Putamen (tissue), 1 donor: ENCODE measurements at regions not wholly inside any gene's neighbourhood (a gene's known extent, or its start where the extent isn't known, plus 50 kb on each side); places are given as distances from the start of the nearest gene placed in this dataset.

ENCODE experiments used
- DNase-seq: peaks from one replicate; pipeline ENCODE4 v3.0.0-alpha.2; 2016; ENCODE audit warnings: low spot score

DNA sequence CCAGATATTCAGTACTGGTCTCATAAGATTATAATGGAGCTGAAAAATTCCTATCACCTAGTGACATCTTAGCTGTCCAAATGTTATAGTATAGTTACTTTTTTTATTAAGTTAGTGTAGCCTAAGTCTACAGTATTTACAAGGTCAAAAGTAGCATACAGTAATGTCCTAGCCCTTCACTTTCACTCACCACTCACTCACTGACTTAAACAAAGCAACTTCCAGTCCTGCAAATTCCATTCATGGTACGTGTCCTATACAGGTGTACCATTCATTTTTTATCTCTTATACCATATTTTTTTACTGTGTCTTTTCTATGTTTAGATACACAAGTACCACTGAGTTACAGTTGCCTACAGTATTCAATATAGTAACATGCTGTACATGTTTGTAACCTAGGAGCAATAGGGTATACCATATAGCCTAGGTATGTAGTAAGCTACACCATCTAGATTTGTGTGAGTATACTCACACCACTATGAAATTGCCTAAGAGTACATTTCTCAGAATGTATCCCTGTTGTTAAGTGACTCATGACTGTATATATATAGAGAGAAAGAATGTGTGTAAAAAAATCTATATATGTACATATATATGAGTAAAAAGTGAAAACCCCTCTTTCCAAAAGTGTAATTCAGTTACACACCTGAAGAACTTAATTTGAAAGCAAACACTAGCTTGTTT, 234.8 kb upstream of the WWC1 start:
- no peak for DNase-seq

DNA sequence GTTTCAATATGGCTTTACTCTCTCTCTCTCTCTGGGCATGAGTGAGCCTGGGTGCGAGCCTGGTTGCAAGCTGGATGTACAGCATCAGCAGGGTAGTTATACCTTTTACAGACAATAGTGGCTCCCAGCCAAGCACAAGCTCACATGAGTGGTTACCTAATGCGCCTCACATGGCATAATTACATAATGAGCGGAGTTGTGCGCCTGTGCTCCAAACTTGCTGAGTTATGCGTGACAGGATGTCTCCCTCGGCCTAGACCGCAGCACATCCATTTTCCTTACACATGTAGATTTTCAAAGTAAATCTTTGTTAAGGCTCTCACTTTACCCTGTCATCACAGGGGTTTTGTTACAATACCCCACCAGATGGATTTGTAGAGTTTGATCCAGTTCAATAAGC, 233.5 kb upstream of the WWC1 start:
- DNase-seq: no peak

DNA sequence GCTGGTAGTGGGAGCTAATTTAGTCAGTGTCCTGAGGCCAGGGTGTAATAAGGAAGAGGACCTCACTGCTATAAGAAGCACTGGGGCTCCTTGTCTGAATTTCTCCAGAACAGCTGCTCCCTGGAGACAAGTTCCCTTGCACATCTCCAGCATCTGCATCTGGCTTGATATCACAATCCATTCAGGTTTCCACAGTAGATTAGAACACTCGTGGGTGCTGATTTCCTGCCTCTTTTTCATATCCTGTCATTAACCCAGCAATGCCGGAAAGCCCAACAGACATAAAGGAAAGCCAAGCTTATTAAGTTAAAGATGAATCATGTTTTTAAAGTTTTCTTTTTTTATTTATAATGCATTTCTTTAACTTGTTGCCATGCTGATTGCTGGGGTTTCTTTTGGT, 232.3 kb upstream of the WWC1 start:
- no peak for DNase-seq

DNA sequence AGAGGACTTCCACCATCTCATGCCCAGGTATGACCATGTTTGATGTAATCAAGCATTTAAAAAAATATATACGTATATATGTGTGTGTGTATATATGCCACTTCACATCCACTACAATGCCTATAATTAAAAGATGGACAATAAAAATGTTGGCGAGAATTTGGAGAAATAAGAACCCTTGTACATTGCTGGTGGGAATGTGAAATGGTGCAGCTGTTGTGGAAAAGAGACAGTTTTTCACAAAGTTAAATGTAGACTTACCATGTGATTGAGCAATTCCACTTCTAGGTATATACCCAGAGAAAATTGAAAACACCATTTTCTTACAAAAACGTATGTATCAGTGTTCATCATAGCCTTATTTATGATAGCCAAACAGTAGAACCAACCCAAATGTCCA, 229.2 kb upstream of the WWC1 start:
- DNase-seq: no peak

DNA sequence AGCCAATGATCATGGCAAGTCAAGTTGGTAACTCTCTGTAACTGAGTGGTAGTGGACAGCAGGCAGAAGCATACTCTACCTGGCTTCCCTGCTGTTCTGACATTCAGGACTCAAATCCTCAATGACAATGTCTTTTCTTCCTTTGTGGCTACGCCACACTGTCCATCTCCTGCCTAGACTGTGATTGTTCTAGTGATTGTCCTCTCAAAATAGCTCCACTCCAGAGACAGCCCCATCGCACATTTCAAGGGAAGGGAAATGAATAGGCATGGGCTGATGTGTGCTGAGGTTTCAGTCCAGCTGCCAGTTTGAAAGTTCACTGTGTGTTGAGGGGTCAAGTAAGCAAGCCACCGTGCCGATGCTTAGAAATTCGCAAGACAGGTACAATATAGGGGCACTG, 227.0 kb upstream of the WWC1 start:
- no peak for DNase-seq

DNA sequence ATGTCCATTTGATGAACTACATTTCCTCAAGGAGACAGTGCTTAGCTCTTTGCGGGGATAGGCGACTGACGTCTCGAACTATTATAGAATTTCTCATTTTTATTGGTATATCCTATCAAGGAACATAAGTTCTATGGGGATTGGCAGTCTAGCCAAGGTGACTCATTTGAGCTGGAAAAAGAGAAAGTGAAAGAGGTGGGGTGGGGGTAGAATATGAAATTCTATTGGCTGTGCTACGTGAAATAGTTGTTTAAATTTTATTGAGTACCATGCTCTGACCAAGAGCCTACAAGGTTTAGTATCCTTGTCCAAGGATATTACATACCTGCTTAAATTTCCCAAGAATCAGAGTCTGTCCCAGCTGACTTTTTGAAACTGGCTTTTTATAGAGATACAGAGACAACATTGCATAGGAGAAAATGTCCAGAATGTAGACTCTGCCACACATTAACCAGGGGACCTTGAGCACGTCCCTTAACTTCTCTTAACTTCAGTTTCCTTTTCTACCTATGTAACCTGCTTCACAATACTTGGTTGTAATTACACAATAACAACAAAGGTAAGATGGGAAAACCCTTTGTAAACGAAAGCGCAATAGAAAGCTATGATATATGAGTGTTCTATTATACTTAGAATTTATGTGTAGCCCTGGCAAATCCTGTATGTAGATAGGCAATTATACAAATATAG, 226.4 kb upstream of the WWC1 start:
- DNase-seq: no peak

DNA sequence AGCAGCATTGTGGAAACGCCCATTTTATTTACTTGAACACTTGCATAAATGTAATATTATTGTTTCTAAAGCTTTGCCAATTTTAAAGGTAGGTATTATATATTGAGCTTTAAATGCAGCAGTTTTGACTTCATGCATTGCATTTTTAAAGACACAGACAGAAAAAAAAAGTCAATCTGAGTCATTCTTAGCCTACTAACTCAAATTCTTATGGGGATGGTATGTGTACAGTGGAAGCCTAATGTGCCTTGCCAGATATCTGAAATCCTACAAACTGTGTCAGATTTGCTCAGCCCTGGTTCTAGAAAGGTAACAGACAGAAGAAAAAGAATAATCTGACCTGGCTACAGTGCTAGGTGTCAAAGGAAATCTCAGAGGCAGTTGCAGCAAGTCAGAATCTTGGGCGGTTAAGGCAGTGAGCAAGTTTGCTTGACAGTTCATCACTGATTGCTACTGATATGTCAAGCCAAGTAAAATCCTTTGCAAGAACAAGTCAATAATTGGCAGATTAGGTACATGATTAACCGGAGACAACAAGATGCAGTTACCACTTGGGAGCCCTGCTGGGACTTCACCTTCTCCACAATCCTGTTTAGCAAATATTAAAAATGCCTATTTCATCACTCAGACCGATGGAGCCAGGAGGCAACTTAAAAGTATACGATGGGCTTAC, 224.8 kb upstream of the WWC1 start:
- DNase-seq: no peak

DNA sequence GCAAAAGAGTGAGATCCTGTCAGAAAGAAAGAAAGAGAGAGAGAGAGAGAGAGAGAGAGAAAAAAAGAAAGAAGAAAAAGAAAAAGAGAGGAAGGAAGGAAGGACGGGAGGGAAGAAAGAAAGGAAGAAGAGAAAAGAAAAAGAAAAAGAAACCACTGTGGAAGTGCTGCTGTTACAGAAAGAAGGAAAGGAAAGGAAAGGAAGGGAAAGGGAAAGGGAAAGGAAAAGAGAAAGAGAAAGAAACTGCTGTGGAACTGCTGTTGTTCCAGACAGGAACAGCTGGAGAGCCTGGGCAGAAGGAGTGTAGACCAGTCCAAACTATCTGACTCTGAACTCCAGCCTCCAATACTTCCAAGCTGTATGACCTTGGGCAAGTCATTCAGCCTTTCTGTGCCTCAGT, 220.7 kb upstream of the WWC1 start:
- no peak for DNase-seq

DNA sequence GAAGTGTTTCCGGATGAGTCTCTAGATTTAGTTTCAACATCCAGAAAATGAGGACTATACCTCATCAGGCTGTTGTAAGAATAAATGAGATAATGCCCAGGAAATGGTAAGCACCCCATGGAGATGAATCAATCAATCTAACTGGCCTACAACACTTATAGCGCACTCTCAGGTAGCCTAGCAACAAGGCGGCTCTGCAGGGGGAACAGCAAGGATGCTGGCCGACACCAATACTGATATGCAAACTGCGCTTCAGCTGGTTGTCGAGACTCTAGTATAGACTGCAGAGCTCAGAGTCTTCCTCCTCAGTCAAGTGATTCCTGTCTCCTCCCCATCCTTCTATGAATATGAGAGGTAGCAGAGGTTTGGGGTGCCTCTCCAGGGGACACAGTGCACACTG, 218.8 kb upstream of the WWC1 start:
- DNase-seq: no peak

DNA sequence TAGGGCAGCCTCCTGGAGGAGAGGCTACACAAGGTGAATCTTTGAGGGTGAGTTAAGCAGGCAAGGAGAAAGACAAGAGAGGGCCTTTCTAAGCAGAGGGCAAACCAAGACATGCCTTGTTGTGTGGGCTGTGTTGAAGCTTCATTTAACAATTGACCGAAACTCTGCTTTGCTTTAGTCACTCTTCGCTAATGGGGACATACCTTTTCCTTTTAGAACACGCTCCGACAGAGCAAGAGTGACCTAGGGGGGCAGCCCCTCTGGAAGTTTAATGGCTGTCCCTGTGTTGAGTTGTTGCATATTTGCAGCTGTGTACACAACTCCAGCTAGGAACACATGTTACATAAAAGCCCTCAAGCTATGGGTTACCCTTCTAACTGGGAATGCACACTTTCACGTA, 218.1 kb upstream of the WWC1 start:
- no peak for DNase-seq

DNA sequence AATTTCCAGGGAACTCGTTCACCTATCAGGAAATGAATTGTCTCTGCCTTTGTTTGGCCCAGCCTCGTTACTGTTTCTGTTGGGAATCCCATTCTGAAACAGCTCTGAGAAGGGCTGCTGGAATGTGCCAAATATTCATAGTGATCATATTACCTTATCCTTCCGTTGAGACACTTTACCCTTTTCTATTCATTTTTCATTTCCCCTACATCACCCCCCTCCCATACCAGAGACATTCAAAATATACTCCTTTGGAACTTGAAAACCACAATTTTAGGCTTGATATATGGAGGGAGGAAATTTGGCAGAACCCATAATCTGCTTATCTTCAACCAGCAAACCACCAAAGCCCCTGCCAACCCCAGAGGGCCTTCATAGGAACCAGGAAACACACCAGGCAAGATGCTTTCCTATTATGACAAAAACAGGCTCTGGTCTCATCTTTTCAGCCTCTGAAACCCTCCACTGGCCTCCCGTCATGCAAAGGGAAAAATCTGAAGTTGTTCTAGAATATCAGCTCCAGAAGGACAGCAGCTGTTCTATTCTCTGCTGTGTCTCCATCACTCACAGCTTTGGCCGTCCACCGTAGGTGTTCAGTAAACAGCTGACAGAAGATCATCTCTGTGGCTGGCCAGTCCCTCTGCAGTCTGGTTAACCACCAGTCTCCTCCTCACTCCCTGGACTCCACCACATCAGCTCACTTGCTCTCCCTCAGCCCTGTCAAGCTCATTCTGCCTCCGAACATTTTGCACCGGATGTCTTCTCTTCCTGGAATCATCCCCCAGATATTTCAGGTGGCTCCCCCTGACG, 217.2 kb upstream of the WWC1 start:
- no peak for DNase-seq

DNA sequence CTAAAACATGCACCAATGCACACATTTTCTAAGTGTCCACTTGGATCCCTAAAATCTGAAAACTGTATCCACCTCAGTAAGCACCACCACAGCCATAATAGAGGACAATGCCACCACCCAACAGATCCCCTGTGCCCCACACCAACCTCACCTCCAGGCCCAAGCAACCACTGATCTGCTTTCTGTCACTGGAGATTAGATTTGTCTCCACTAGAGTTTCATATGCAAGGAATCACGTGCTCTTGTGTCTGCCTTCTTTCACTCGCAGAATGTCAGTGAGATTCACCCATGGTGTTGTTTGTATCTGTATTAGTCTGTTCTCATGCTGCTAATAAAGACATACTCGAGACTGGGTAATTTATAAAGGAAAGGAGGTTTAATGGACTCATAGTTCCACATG, 216.1 kb upstream of the WWC1 start:
- DNase-seq: no peak

DNA sequence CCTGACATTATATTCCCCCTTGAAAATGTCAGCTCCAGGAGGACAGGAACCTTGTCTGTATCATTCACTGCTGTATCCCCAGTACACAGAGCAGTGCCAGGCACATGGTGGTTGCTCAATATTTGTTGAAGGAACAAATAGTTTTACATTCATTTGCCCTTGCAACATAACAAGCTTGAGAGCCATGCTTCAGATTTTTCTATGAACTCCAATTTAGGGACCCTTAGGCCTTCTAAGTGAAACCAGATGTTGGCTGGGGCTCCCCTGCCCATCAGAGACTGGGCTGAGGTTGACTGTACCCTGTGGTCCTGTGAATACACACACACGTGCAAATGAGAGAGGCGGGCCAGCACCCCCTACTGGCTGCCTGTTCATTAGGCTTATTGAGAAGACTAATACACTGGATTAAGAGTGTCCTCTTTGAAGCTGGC, 214.9 kb upstream of the WWC1 start:
- DNase-seq: no peak

DNA sequence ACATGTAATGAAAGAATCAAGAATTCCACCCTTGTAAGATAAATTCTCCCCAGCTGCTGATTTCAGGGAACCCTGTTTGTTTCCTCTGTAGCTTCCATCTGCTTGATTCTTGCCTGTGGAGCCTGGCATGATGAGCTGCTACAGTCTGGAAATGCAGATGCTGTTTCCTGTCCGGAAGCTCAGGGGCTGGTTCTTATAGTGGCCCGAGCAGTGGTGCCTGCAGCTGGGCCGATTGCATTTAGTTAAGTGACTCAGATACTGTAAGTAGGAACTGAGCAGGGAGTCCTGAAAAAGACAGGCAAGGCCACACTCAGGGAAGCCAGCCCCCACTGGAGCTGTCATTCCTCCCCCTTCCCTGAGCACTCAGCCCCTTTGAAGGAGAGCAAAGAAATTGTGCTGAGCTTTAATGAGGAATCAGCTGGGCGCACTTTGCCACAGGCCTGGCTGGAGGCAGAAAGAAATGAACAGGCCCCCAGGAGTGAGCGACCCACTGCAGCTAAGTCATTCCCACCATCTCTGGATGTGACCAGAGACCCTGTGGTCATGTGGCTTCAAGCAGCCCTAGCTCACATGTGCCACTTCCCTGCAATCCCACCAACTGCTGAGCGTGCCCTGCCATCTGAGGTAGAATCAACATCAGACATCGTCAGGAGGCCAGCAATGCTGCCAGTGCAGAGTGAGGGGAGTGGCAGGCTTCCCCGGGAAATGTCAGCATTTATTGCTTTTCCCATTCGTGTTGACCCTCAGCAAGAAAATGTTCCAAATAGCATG, 206.0 kb upstream of the WWC1 start:
- DNase-seq: no peak

DNA sequence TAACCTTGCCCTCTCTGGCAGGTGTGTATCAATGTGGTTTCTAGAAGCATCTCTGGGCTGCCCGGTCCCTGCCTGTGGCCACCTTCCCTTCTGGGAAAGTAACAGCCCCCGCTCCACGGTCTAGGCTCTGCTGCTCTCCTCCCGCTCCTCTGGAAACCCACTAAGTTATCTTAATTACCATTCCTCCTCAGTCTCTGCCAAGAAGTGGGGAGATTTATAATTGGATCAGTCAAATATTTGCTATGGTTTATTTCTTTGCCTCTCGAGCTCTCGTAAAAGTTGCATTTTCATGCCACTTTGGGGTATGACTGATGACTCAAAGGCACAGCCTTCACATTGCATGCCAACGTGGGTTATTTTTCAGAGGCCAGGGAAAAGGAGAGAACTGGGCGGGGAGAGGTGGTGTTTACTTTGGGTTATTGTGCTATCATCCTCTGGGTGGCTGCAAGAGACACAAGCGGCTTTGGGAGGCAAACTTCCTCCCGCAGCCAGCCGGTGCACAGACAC, 205.3 kb upstream of the WWC1 start:
- DNase-seq: no peak

DNA sequence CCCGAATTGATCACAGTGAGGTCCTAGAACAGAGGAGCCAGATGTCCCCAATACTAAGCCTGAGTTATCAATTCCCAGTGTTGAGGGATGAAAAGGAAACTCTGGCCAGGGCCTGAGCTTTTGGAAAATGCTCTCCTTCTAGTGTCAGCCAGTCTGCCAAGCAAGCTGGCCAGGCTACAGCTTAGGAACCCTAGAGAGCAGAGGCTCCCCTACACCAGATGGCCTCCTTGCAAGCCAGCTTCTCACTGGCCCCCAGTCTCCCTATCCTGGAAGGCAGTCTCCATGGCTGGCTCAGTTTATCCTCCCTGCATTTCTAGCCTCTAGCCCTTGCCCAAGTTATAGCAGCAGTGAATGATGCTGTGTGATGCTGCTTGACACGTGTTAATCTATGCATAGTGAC, 204.7 kb upstream of the WWC1 start:
- DNase-seq: no peak

DNA sequence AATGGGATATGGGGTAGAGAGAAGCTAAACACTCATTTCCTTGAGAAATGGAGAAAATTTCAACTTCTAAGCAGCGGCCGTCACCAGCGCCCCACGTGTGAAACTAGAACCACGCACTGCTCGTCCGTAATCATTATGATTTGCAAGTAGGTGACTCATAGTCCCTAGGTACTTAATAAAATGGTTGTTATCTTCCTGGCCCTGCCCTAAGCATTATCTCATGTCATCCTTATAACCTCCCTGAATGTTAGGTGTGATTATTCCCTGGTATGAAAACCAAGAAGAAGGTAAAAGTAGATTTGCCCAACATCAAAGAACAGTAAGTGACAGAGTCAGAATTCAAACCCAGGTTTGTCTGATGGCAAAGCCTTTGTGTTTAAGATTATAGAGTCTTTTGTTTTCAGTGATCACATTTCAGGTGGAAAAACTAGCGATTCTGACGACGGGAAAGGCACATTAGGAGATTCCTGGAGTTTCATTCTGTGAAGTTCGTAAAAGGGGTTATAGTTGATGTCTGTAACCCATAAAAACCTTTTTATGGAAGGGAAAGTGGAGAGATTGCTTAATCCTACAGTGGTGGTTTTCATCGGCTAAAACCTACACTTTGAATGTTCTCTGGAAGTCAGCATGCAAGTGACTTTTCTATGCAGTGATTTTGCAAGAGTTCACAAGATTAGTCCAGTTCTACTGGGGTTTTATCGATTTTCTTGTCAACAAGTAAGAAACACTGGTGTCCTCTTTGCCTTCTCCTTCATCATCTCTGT, 202.9 kb upstream of the WWC1 start:
- DNase-seq: no peak

DNA sequence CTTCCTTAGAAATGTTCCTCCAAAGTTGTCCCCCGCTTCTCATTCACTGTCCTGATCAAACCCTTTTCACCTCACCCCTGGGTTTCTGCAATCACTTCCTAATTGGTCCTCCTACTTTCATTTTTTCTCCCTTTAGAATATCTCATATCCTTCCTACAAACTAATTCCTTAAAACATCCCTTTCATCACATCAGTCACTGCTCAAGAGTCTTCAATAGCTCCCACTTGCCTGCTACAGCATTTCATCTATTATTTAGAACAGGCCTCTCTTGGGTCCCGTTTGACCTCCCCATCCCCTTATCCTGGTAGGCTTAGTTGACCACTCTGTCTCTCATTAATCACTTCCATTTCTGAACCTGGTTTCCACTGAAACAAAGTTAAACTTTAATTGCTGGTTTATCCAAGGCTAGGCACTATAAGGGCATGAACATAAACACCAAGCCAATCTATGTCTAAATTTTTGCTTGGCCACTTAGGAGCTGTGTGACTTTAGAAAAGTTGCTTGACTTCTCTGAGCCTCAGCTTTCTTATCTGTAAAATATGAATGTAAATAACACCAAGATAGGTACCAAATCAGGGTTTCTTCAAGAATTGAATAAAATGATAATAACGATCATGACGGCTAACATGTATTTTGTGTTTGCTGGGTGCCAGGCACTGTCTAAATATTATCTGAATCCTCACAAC, 202.1 kb upstream of the WWC1 start:
- no peak for DNase-seq

DNA sequence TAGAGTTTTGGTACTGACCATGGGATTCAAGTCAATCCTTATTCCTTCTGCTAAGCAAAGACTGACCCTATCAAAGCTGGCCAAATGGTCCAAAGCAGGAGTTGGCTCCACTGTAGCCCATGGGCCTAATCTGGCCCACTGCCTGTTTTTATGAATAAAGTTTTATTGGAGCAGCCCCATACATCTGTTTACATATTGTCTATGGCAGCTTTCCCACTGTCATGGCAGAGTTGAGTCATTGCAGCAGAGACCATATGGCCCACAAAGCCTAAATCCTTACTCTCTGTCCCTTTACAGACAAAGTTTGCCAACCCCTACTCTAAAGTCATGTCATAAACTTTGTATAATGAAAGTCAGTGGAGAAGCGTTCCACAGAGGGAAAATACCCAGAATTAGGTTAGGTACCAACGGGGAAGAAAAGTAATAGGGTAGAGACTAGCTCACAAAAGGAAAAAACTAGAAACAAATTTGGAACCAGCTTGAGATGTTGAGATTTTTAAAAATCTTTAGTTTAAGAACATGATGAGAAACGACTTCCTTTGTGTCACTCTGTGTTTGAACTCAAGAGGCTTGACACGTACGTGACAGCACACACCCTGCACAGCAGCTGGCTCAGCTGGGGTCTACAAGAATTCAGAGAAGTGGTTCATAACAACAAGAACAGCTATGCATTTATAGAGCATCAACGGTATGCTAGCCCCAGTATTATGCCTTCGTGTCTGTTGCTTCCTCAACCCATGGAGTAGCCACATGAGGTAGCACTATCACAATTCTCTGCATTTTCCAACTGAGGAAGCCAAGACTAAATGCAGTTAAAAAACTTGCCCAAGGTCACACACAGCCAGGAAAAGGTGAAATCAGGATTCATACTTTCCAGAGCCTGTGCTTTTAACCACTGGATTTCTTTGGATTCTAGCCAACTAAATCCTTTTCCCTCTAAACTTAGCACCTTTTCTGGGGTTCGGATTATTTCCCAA, 198.9 kb upstream of the WWC1 start:
- no peak for DNase-seq
